Tibial nerve (tissue), 4 donors: ENCODE measurements at regions not wholly inside any gene's neighbourhood (a gene's known extent, or its start where the extent isn't known, plus 50 kb on each side); places are given as distances from the start of the nearest gene placed in this dataset.

Experiments used
- CTCF ChIP-seq, 5 experiments: fragments of 200-600 bp in 3 of 5; fragments of 450-650 bp in 2 of 5; sonication (generic) in 3 of 5; IDR thresholded peaks; one replicate each; pipeline ENCODE4 v1.5.1; 2016 to 2019; ENCODE audit warnings: antibody characterized with exemption in 5 of 5, mild to moderate bottlenecking in 3 of 5, moderate library complexity in 2 of 5
- EP300 ChIP-seq, 2 donors: sonication (generic); formaldehyde crosslinking; IDR thresholded peaks; one replicate each; pipeline ENCODE4 v1.6.1; 2017; ENCODE audit warnings: antibody characterized with exemption in 2 of 2, mild to moderate bottlenecking in 1 of 2

- TF ChIP-seq CTCF (IDR thresholded peaks at IDR 0.05) (no peak), EP300 (IDR thresholded peaks at IDR 0.05) (no peak)
Measured at GRCh38 chr18:1578505-1578904, 673.8 kb downstream of the ADCYAP1 start.
